ENCODE measurements at regions not wholly inside any gene's neighbourhood (a gene's known extent, or its start where the extent isn't known, plus 50 kb on each side); places are given as distances from the start of the nearest gene placed in this dataset.

GRCh38 chr9:129550199-129550839, 70.6 kb downstream of the C9orf50 start:
- peaks cover 3% of the 10 kb centered on the region for H3K4me1 ChIP-seq (ENCODE audit: control insufficient read depth, extremely low read depth, insufficient read depth, low read length)
- peaks cover 3% of the 10 kb centered on the region in 2 experiments for H3K27me3 ChIP-seq (ENCODE audit: control insufficient read depth in 2 of 2, insufficient read depth in 2 of 2, low read length in 2 of 2)
- H3K4me2 ChIP-seq (ENCODE audit: insufficient read depth, low read length), result peak overlapping the region; percentile 70
- DNase-seq (ENCODE audit: low read depth, low spot score) (peak; percentile 35), FAIRE-seq (peak; percentile 82)
- dilution Hi-C loops (cut with MboI; ENCODE audit: extremely low pct_ligation_motif_present, low sequenced_read_pairs), result no loop called here
- ChIA-PET CTCF (interaction anchor here (0.6 to 2.5 kb wide), 6 partner anchors 18 to 411 kb away, joined by 3 to 6 read pairs (median 4); no protein-coding TSS in a partner anchor), POLR2A (interaction anchor here (1.0 kb wide), 1 partner anchor 54 kb away, joined by 3 read pairs; no protein-coding TSS in a partner anchor)
- H3K27ac ChIP-seq (ENCODE audit: insufficient read depth, low read depth, low read length), result no peak overlapping the region
- TF ChIP-seq POLR2AphosphoS5 (IDR thresholded peaks at IDR 0.05; ENCODE audit: insufficient read depth, low read depth, low read length) (no peak), CTCF (IDR thresholded peaks at IDR 0.05; ENCODE audit: extremely low read depth in 1 of 2, insufficient read depth in 1 of 2, low read depth in 1 of 2, low read length in 2 of 2) (no peak), POLR2A (IDR thresholded peaks at IDR 0.05; ENCODE audit: low read depth, low read length) (no peak), FOS (IDR thresholded peaks at IDR 0.05; ENCODE audit: borderline replicate concordance, insufficient read depth, low read length) (no peak), GATA2 (IDR thresholded peaks at IDR 0.05; ENCODE audit: insufficient read depth, insufficient read length, low read depth, low read length) (no peak), MAX (IDR thresholded peaks at IDR 0.05; ENCODE audit: insufficient read depth, insufficient read length) (no peak)
- H3K9ac ChIP-seq (replicated peaks; ENCODE audit: extremely low read depth, insufficient read depth, low read length), result peak overlapping the region; percentile 23
- no peaks in the 10 kb centered on the region for H3K9me3 ChIP-seq (replicated peaks; ENCODE audit: control insufficient read depth, insufficient read depth, low read length)
- BruUV-seq (replicated peaks), result no TSS peak
- peak overlapping the region; percentile 16 to 40 (median 29) for H3K4me3 ChIP-seq (replicated peaks in 1 of 3; ENCODE audit: insufficient read depth in 1 of 3, low read depth in 1 of 3, low read length in 3 of 3)
- H2AFZ ChIP-seq (ENCODE audit: low read depth, low read length), result peak overlapping the region; percentile 82
- H3K36me3 ChIP-seq (ENCODE audit: control insufficient read depth in 2 of 2, extremely low read depth in 1 of 2, insufficient read depth in 2 of 2, low read length in 2 of 2), result no peaks in the 10 kb centered on the region
- H4K20me1 ChIP-seq (replicated peaks; ENCODE audit: control insufficient read depth, extremely low read depth, insufficient read depth, low read length), result no peaks in the 10 kb centered on the region
- H3K79me2 ChIP-seq (ENCODE audit: control insufficient read depth, insufficient read depth, low read length), result no peaks in the 10 kb centered on the region
- H3K9me1 ChIP-seq (replicated peaks; ENCODE audit: control insufficient read depth, extremely low read depth, insufficient read depth, low read length), result no peaks in the 10 kb centered on the region
- intact Hi-C loops (cut with micrococcal nuclease), result loop anchor here (5.0 kb wide), 2 partner anchors 47 to 218 kb away; no protein-coding TSS in a partner anchor

All from endothelial cell of umbilical vein (primary cell).